Heart left ventricle (tissue), 13 donors: ENCODE measurements at regions not wholly inside any gene's neighbourhood (a gene's known extent, or its start where the extent isn't known, plus 50 kb on each side); places are given as distances from the start of the nearest gene placed in this dataset.

Source experiments
- POLR2A ChIP-seq, 2 donors: fragments of 450-650 bp; IDR thresholded peaks; one replicate each; pipeline ENCODE4 v1.6.1; 2017; ENCODE audit warnings: antibody characterized with exemption in 2 of 2, mild to moderate bottlenecking in 2 of 2, moderate library complexity in 2 of 2
- TF ChIP-seq, protein P1 (sequence below), 12 donors: fragments of 200-600 bp; sonication (generic) in 4 of 12; IDR thresholded peaks; one replicate each; pipeline versions ENCODE4 v1.5.0 to v1.8.0; 2018 to 2022; ENCODE audit warnings: antibody characterized with exemption in 12 of 12, mild to moderate bottlenecking in 5 of 12
- donor health status: ischemic (EF 13 %, LVEDD 7.1; RV severe dilation, severe dysfunction).
- donor health status: DM: no; HTN: yes; CAD: no.
- donor health status: DM: no; HTN: no; CAD: no.
- donor health status: ischemic (EF 25% LVEDD 6.9; RV normal size, moderate dysfunction).
- donor health status: ischemic (EF 25% LVEDD 5.7; RV mildly dilated, moderate dysfunction).
- donor health status: ischemic (EF 35%, LVEDD 5.7; RV mildly dilated, moderate dysfunction).
- donor health status: nonischemic (EF 11% LVEDD 7.7; RV severe dilation, severe dysfunction).
- donor health status: DM: yes; HTN: yes; CAD: no.
- donor health status: PGD.
- donor health status: ischemic (EF 29% LVEDD 5.4; RV normal size, mild dysfunction).
- donor health status: nonischemic (EF 23%, LVEDD 6.1; RV moderate dilation, normal function).

DNA sequence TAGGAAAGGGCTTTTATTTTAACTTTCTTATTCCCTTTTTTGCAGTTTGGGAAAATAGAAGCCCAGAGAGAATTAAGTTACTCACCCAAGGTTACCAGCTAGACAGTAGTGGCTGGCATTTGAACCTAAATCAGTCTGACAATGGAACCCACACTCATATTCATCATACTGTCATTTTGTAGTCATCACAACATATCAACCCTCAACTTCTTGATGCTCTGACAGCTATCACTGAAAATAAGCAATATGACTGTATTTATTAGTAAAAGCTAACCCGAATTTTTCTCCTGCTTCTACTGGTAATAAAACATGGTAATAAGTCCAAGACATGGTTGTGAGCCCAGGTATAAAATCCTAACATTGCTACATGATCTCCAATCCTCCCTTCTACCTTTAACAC, 585.8 kb upstream of the UBE2E2 start:
- TF ChIP-seq, protein P1, sequence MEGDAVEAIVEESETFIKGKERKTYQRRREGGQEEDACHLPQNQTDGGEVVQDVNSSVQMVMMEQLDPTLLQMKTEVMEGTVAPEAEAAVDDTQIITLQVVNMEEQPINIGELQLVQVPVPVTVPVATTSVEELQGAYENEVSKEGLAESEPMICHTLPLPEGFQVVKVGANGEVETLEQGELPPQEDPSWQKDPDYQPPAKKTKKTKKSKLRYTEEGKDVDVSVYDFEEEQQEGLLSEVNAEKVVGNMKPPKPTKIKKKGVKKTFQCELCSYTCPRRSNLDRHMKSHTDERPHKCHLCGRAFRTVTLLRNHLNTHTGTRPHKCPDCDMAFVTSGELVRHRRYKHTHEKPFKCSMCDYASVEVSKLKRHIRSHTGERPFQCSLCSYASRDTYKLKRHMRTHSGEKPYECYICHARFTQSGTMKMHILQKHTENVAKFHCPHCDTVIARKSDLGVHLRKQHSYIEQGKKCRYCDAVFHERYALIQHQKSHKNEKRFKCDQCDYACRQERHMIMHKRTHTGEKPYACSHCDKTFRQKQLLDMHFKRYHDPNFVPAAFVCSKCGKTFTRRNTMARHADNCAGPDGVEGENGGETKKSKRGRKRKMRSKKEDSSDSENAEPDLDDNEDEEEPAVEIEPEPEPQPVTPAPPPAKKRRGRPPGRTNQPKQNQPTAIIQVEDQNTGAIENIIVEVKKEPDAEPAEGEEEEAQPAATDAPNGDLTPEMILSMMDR (IDR thresholded peaks at IDR 0.05): no peak
- TF ChIP-seq POLR2A (IDR thresholded peaks at IDR 0.05): no peak
